ENCODE measurements at regions not wholly inside any gene's neighbourhood (a gene's known extent, or its start where the extent isn't known, plus 50 kb on each side); places are given as distances from the start of the nearest gene placed in this dataset.

- FAIRE-seq: no peak
- Histone ChIP-seq H3K36me3 (ENCODE audit: control insufficient read depth in 2 of 2, extremely low read depth in 1 of 2, insufficient read depth in 2 of 2, low read length in 2 of 2) (no peaks in the 10 kb centered on the region), H3K4me2 (ENCODE audit: insufficient read depth, low read length) (no peak overlapping the region), H3K27me3 (ENCODE audit: control insufficient read depth in 2 of 2, insufficient read depth in 2 of 2, low read length in 2 of 2) (no peaks in the 10 kb centered on the region), H3K9me1 (replicated peaks; ENCODE audit: control insufficient read depth, extremely low read depth, insufficient read depth, low read length) (no peaks in the 10 kb centered on the region), H3K4me1 (ENCODE audit: control insufficient read depth, extremely low read depth, insufficient read depth, low read length) (no peaks in the 10 kb centered on the region), H3K9ac (replicated peaks; ENCODE audit: extremely low read depth, insufficient read depth, low read length) (no peak overlapping the region), H3K27ac (ENCODE audit: insufficient read depth, low read depth, low read length) (no peak overlapping the region), H2AFZ (ENCODE audit: low read depth, low read length) (no peak overlapping the region), H3K9me3 (replicated peaks; ENCODE audit: control insufficient read depth, insufficient read depth, low read length) (no peaks in the 10 kb centered on the region), H3K79me2 (ENCODE audit: control insufficient read depth, insufficient read depth, low read length) (no peaks in the 10 kb centered on the region), H3K4me3 (replicated peaks in 1 of 3; ENCODE audit: insufficient read depth in 1 of 3, low read depth in 1 of 3, low read length in 3 of 3) (no peak overlapping the region), H4K20me1 (replicated peaks; ENCODE audit: control insufficient read depth, extremely low read depth, insufficient read depth, low read length) (no peaks in the 10 kb centered on the region)
- DNase-seq (ENCODE audit: low read depth, low spot score): no peak
- dilution Hi-C loops (cut with MboI; ENCODE audit: extremely low pct_ligation_motif_present, low sequenced_read_pairs): no loop called here
- intact Hi-C loops (cut with micrococcal nuclease): no loop called here
- TF ChIP-seq POLR2AphosphoS5 (IDR thresholded peaks at IDR 0.05; ENCODE audit: insufficient read depth, low read depth, low read length): no peak
- no peak for TF ChIP-seq MAX (IDR thresholded peaks at IDR 0.05; ENCODE audit: insufficient read depth, insufficient read length)
- TF ChIP-seq EZH2 (IDR thresholded peaks at IDR 0.05; ENCODE audit: borderline replicate concordance, low read depth, low read length, severe bottlenecking): no peak
- TF ChIP-seq GATA2 (IDR thresholded peaks at IDR 0.05; ENCODE audit: insufficient read depth, insufficient read length, low read depth, low read length): no peak
- no peak for TF ChIP-seq FOS (IDR thresholded peaks at IDR 0.05; ENCODE audit: borderline replicate concordance, insufficient read depth, low read length)
- TF ChIP-seq POLR2A (IDR thresholded peaks at IDR 0.05; ENCODE audit: low read depth, low read length): no peak
- no peak for TF ChIP-seq JUN (IDR thresholded peaks at IDR 0.05; ENCODE audit: borderline replicate concordance, insufficient read depth, insufficient read length, low read depth)
- no peak for TF ChIP-seq MYC (IDR thresholded peaks at IDR 0.05; ENCODE audit: low read depth, low read length)
- TF ChIP-seq, protein P1, sequence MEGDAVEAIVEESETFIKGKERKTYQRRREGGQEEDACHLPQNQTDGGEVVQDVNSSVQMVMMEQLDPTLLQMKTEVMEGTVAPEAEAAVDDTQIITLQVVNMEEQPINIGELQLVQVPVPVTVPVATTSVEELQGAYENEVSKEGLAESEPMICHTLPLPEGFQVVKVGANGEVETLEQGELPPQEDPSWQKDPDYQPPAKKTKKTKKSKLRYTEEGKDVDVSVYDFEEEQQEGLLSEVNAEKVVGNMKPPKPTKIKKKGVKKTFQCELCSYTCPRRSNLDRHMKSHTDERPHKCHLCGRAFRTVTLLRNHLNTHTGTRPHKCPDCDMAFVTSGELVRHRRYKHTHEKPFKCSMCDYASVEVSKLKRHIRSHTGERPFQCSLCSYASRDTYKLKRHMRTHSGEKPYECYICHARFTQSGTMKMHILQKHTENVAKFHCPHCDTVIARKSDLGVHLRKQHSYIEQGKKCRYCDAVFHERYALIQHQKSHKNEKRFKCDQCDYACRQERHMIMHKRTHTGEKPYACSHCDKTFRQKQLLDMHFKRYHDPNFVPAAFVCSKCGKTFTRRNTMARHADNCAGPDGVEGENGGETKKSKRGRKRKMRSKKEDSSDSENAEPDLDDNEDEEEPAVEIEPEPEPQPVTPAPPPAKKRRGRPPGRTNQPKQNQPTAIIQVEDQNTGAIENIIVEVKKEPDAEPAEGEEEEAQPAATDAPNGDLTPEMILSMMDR (IDR thresholded peaks at IDR 0.05; ENCODE audit: extremely low read depth in 1 of 2, insufficient read depth in 1 of 2, low read depth in 1 of 2, low read length in 2 of 2): no peak
- no TSS peak for BruUV-seq (replicated peaks)
- ChIA-PET POLR2A (no interaction called here), CTCF (interaction anchor here (0.6 to 1.0 kb wide), 2 partner anchors 37 to 965 kb away, joined by 3 read pairs; no protein-coding TSS in a partner anchor)
Observed at GRCh38 chr18:42305869-42306593, 351.0 kb downstream of the PIK3C3 start.

Data from endothelial cell of umbilical vein (primary cell).